CMK (cell line): ENCODE measurements at regions not wholly inside any gene's neighbourhood (a gene's known extent, or its start where the extent isn't known, plus 50 kb on each side); places are given as distances from the start of the nearest gene placed in this dataset.

Experiments
- DNase-seq: peaks from one replicate; pipeline ENCODE4 v3.0.0-alpha.2; 2010; ENCODE audit warnings: low read depth

GRCh38 chr22:48744967-48745841 is 1082.5 kb downstream of the BRD1 start:
- no peak for DNase-seq

DNA sequence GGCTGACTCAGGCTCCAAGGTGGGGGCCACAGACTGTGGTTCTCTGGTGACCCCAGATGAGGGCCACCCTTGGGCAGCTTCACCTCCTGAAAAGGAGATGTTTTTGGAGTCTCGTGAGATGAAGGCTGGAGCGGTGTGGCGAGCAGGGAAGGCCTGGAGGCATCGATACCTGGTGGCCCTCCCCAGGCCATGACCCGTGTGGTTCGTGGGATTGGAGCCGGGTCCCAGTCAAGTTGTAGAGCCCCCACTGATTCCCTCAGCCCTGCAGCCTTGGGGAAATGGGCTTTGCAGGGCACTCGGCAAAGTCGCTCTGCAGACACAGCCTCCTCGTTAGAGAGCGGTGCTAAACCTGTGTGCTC is 1083.4 kb downstream of the BRD1 start:
- DNase-seq: no peak

DNA sequence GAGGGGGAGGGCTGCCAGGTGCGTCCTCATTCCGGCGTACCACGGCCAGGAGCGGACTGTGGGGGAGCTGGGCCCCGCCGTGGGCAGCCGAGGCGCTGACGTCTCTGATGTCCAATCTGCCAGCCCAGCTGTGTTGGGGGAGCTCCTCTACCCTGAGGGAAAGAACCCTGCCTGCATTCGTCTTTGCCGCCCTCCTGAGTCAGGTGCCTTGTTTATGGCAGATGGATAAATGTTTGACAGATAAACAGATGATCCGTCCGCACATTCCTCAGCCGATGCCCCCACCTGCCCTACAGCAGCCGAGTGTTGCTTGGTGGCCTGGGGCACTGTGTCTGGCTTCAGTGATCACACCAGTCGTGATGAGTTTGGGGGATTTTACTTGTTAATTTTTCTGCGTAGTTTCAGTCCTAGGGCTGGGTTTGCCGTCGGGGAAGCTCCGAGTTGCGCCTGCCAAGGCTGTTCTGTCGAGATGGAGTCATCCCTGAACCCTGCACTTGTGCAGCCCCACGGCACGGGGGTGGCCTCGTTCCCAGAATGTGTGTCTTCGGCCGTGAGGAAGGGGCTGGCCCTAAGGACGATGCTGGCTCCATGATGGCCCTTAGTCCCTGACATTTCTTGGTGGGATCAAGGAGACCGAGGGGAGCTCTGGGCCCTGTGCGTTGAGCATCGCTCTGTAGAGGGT is 1083.9 kb downstream of the BRD1 start:
- DNase-seq: no peak

- DNase-seq: no peak
These were observed 1084.9 kb downstream of the BRD1 start for GRCh38 chr22:48742556-48743343.

DNA sequence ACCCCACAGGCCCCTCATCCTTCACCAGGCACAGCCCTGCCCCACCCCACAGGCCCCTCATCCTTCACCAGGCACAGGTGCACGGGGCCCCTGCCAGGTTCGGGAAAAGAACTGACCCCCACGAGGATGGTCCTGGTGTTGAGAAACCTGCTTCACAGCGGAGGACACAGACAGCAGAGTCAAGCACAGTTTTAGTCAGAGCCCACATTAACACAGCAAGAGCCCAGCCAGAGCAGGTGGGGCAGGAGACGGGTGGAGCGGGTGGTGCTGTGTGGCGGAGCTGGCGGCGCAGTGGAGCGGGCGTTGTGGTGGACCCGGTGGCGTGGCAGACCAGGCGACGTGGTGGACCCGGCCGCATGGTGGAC is 1085.5 kb downstream of the BRD1 start:
- DNase-seq: no peak

- DNase-seq: no peak
These were observed 1086.1 kb downstream of the BRD1 start for GRCh38 chr22:48741540-48741939.

GRCh38 chr22:48740731-48741405 is 1086.8 kb downstream of the BRD1 start:
- no peak for DNase-seq

- DNase-seq: no peak
These were observed 1087.5 kb downstream of the BRD1 start for GRCh38 chr22:48740086-48740730.

- no peak for DNase-seq
These were observed 1088.2 kb downstream of the BRD1 start for GRCh38 chr22:48739348-48740085.

- DNase-seq: no peak
These were observed 1089.3 kb downstream of the BRD1 start for GRCh38 chr22:48738204-48738980.

DNA sequence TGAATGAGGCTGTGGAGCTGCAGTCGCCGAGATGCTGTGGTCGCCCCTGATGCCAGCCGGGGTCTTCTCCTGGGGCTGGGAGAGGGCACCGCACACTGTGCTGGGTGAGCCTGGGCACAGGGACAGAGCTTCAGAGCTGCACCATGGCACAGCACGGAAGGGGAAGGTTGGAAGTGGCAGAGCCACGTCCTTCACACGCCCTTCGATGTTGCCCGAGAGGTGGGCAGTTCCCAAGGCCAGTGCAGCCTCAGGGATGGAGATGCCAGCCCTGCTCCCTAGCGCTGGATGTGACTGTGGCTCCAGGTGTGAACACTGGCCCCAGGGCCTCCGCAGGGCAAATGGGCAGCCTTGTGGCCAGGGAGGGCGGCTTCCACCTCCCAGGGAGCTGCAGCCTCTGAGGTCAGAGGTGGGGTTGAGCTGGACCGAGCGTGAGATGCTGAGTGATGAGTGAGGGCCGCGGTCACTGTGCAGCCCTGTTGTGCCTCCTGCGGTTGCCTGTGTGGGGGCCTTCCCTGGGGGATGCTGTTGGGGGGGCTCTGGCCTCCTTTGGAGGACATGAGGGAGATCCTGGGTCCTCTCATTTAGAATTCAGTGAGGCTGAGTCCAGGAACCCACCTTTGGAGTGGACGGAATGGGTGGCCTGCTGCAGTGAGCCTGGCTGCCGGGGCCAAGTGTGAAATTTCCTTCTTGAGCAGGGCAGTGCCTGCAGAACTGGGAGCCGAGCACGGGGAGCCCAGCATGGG is 1090.0 kb downstream of the BRD1 start:
- no peak for DNase-seq

GRCh38 chr22:48736593-48737460 is 1090.8 kb downstream of the BRD1 start:
- DNase-seq: no peak

GRCh38 chr22:48734961-48735360 is 1092.7 kb downstream of the BRD1 start:
- no peak for DNase-seq

GRCh38 chr22:48734359-48734758 is 1093.3 kb downstream of the BRD1 start:
- DNase-seq: no peak

GRCh38 chr22:48729499-48730171 is 1098.0 kb downstream of the BRD1 start:
- no peak for DNase-seq

DNA sequence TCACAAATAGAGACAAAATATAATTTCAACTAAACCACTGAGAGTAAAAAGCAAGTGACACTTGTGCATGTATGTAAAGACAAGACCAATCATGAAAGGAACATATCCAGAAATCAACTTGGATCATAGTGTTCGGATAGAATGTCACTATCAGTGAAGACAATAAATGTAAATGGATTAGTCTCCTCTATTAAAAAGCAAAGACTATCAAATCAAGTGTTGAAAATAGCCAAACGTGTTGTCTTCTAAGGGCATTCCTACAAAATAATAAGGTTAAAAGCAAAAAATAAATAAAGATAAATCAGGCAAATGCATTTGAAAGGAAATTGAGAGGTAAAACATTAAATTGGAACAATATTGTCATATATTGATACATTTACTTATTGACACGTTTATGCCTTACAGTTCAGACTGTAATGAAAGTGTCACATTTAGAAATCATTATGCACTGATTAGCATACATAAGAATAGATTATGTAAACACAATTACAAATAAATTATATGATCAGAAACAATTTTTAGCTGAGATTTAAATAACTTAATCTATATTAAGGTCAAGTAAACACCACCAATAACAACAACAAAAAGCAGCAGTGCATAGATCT is 1100.1 kb downstream of the BRD1 start:
- DNase-seq: no peak

DNA sequence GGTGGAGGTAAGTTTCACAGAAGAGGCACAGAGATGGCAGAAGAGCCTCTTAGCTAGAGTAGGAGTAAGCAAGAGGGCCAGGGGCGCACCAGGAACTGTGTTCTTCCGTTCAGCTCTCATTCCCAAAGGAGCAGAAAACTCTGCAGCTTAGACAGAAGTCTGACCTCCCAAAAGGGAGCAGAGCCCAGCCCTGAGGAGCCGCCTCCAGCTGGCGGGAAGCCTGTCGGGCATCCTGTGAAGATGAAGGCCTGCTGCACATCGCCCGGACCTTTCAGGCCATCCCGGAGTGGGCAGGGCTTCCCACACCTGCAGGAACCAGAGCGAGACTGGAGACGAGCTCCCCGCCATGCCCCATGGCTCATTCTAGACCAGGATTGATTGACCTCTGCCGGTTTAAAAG is 1102.8 kb downstream of the BRD1 start:
- DNase-seq: no peak

- DNase-seq: no peak
These were observed 1105.0 kb downstream of the BRD1 start for GRCh38 chr22:48722661-48723060.
